ENCODE measurements at regions not wholly inside any gene's neighbourhood (a gene's known extent, or its start where the extent isn't known, plus 50 kb on each side); places are given as distances from the start of the nearest gene placed in this dataset.
A peak's percentile ranks its signal among the peaks of the same experiment; 100 is the strongest.
"Not testable (repeated sequence)": the region's sequence is repeated elsewhere in the genome, so short reads cannot be mapped to it uniquely, and the experiment has no call there.

DNA sequence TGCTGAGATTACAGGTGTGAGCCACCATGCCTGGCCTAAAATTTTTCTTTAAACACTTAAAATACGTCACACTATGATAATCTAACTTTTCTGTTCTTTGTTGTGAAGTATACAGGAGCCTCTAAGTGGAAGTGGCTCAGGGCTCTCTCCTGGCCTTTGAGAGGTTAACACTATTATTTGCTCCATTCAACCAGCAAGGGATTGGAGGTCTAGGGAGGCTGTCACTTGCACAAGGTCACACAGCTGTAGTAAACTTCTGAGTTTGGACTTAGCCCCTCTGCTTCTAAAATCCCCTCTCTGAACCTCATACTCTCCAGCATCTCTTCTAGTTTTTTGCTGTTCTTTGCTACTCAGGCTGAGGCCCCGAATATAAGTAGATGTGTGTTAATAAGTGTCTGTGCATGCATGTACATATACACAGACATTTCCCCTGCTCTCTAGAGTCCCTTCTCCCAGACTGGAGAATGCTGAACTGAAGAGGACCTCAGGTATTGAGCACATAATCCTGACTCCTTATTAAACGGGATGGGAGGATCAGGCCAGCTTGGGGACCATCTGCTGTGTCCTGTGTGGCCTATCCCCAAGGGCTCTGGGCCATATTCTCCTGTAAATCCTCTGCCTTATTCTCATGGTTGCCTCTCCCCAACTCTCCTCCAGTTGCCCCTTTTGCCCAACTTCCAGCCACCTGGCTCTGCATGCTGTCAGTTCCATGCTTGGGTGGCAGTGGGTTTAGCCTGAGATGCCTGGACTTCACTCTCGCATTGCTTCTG lies 87.0 kb upstream of the SPRY4 start:
- no peak for DNase-seq (ENCODE audit: extremely low spot score)
- H3K27ac ChIP-seq (ENCODE audit: low read depth), result no peak overlapping the region
- H3K4me3 ChIP-seq (ENCODE audit: low read depth, low read length), result no peak overlapping the region
- no peaks in the 10 kb centered on the region for H3K36me3 ChIP-seq (ENCODE audit: insufficient read depth)
- H3K4me1 ChIP-seq (ENCODE audit: insufficient read depth), result no peaks in the 10 kb centered on the region
- WGBS, result 94% methylated on average over 4 of the region's 4 CpGs

DNA sequence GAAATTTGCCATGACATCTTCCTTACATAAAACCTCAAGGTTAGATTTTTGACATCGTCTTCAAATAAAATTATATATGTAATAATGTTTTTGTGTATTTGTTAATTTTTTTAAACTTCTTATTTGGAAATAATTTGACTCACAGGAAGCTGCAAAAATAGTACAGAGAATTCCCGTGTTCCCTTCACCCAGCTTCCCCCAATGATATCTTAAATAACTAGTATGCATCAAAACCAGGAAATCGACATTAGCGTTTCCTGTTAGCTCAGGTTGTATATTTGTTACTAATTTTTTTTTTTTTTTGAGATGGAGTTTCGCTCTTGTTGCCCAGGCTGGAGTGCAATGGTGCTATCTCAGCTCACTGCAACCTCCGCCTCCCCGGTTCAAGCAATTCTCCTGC lies 86.3 kb upstream of the SPRY4 start:
- Histone ChIP-seq H3K4me1 (ENCODE audit: insufficient read depth) (no peaks in the 10 kb centered on the region), H3K4me3 (ENCODE audit: low read depth, low read length) (no peak overlapping the region), H3K36me3 (ENCODE audit: insufficient read depth) (no peaks in the 10 kb centered on the region), H3K27ac (ENCODE audit: low read depth) (no peak overlapping the region)
- WGBS, result 95% methylated on average over 7 of the region's 7 CpGs
- no peak for DNase-seq (ENCODE audit: extremely low spot score)

DNA sequence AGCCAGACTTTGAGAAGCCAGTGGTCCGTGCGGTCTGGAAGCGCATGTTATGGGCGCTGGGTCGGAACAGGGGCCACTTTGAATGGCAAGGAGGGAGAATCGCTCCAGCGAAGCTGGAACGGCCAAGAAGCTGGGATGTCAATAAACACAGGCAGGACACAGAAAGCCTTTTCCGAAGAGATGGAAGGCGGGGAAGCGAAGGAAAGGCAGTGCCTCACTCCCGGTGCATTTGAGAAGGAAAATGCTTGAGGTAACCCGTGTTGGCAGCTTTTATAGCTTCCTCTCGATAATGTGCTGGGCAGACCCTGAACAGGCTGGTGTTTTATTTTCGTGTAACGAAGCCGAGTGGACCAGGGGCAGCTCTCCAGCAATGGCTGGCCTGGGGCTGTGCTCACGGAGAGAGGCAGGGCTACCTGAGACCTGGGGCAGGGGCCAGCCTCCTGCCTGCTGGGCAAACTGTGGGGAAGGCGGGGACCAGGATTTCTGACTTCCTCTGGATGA lies 84.2 kb upstream of the SPRY4 start:
- Histone ChIP-seq H3K4me1 (ENCODE audit: insufficient read depth) (no peaks in the 10 kb centered on the region), H3K4me3 (ENCODE audit: low read depth, low read length) (no peak overlapping the region), H3K27ac (ENCODE audit: low read depth) (no peak overlapping the region), H3K36me3 (ENCODE audit: insufficient read depth) (no peaks in the 10 kb centered on the region)
- WGBS, result 63% methylated on average over 19 of the region's 19 CpGs
- no peak for DNase-seq (ENCODE audit: extremely low spot score)

DNA sequence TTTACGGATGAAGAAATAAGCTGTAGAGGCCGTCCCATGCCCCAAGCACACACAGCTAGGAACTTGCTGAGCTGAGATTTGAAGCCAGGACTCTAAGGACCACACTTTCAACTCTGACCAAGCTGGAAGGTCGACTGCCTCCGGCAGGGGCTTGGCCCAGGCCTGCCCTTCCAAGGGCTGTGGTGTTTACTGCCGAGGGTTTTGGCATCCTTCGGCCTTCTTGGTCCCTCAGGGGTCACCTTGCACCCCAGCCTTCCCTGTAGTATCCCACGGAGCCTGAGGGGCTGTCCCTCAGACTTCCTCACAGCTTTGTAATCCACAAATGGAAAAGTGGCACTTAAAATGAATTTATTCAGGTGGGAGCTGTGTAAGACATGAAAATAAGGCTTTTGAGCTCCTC lies 83.7 kb upstream of the SPRY4 start:
- WGBS, result 80% methylated on average over 7 of the region's 7 CpGs
- no peak for DNase-seq (ENCODE audit: extremely low spot score)
- Histone ChIP-seq H3K36me3 (ENCODE audit: insufficient read depth) (no peaks in the 10 kb centered on the region), H3K27ac (ENCODE audit: low read depth) (no peak overlapping the region), H3K4me1 (ENCODE audit: insufficient read depth) (no peaks in the 10 kb centered on the region), H3K4me3 (ENCODE audit: low read depth, low read length) (no peak overlapping the region)

DNA sequence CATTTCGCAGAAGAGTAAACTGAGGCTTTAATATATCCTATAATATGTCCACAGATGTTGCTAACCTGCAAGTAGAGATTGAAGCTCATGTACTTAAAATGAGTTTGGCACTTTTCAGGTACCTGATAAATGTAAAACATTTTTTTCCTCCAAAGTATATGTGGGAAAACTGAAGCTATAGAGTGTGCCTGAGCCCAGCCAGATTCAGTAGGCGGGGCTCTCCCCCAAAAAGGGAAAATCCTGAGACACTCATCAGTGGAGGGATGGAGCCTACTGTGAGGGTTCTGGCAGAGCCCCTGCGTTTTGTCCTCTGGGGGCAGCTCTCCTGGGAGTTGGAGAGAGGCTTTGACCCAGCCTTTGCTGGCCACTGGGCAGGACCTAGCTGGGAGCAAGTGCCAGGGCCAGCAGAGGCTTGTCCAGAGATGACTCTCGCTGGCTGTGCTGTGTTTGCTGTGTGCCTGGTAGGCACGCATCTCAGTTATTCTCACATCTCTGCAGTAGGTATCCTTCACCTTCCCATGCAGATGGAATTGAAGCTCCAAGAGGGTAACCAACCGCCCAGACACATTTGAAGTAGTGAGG lies 81.1 kb upstream of the SPRY4 start:
- Histone ChIP-seq H3K36me3 (ENCODE audit: insufficient read depth) (no peaks in the 10 kb centered on the region), H3K4me1 (ENCODE audit: insufficient read depth) (no peaks in the 10 kb centered on the region), H3K27ac (ENCODE audit: low read depth) (no peak overlapping the region), H3K4me3 (ENCODE audit: low read depth, low read length) (no peak overlapping the region)
- WGBS, result 80% methylated on average over 6 of the region's 6 CpGs
- DNase-seq (ENCODE audit: extremely low spot score), result no peak

DNA sequence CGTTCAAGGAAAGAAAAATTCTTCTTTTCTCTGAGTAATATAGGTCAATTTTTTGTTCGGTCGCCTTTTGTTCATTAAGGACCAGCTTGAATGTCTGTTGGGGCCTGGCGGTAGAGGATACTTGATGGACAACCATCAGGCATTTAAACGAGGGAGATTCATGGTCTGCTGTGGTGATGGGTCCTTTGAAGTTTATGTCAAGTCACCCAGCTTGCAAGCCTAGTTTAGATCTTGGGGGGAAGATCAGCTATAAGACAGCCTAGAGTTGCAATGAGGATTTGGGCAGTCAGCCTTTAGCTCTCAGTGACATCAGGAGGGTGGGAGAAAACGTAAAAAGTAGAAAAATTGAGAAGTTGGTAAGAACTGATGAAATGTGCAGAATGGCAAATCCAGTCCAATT lies 80.2 kb upstream of the SPRY4 start:
- DNase-seq (ENCODE audit: extremely low spot score), result no peak
- 63% methylated on average over 6 of the region's 6 CpGs for WGBS
- no peak overlapping the region for H3K4me3 ChIP-seq (ENCODE audit: low read depth, low read length)
- H3K4me1 ChIP-seq (ENCODE audit: insufficient read depth), result no peaks in the 10 kb centered on the region
- H3K27ac ChIP-seq (ENCODE audit: low read depth), result no peak overlapping the region
- H3K36me3 ChIP-seq (ENCODE audit: insufficient read depth), result no peaks in the 10 kb centered on the region

DNA sequence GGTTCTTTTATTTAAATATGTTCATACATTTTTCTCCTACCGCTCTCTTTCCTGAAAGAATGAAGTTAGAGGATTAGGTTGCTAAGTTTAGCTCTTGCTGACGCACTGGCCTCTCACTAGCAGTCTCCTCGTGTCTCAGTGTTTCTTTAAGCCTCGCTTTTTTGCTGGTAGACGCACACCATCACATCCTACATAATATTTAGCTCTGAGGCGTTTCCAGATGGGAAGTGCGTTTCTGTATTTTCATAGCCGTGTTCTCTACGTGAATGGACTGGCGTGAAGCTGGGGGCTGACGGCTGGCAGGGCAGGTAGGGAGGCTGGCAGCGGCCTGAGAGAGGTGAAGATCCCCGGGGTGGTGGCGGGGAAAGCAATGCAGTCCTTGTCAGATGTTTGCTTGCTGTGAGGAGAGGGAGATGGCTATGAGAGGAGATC lies 79.2 kb upstream of the SPRY4 start:
- DNase-seq (ENCODE audit: extremely low spot score), result no peak
- Histone ChIP-seq H3K27ac (ENCODE audit: low read depth) (peak overlapping the region; percentile 54), H3K4me1 (ENCODE audit: insufficient read depth) (no peaks in the 10 kb centered on the region), H3K4me3 (ENCODE audit: low read depth, low read length) (no peak overlapping the region), H3K36me3 (ENCODE audit: insufficient read depth) (no peaks in the 10 kb centered on the region)
- 33% methylated on average over 14 of the region's 14 CpGs for WGBS

DNA sequence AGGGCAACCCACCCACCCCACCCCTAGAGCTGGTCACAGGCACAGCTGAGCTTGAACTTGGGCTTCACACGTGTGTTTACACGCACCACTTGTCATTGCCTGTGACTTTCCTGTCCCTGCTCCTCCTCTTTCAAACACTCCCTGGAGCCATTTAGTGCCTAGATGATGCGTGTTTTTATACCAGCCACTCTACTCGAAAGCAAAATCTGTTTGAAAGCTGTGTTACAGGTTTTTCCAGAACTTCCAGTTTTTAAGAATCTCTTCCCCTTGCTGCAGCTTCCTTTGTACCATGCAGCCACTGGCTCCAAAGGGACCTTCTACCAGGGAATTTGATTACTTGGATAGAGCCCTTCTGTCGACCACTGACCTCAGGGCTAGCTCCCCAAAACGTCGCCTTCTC lies 78.8 kb upstream of the SPRY4 start:
- Histone ChIP-seq H3K36me3 (ENCODE audit: insufficient read depth) (no peaks in the 10 kb centered on the region), H3K4me1 (ENCODE audit: insufficient read depth) (no peaks in the 10 kb centered on the region), H3K4me3 (ENCODE audit: low read depth, low read length) (no peak overlapping the region), H3K27ac (ENCODE audit: low read depth) (no peak overlapping the region)
- WGBS, result 56% methylated on average over 7 of the region's 7 CpGs
- peak; percentile 83 for DNase-seq (ENCODE audit: extremely low spot score)

DNA sequence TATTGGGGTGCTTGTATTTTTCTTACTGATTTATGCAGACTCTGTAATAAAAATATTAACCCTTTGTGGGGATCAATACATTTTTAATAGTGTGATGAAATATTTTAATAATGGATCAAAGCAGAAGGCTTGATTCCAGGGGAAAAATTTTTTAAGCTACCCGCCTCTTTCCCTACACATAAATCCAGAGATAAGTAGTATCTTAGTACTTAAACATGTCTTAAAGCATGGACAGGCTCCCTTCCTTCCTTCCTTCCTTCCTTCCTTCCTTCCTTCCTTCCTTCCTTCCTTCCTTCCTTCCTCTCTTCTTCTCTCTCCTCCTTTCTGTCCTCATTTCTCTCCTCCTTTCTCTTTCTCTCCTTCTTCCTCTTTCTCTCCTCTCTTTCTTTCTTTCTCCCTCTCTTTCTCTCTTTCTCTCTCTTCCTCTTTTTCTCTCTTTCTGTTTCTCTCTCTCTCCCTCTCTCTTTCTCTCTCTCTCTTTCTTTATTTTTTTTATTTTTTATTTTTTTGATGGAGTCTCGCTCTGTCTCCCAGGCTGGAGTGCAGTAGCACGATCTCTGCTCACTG lies 78.0 kb upstream of the SPRY4 start:
- 96% methylated on average over 3 of the region's 3 CpGs for WGBS
- no peak for DNase-seq (ENCODE audit: extremely low spot score)
- no peaks in the 10 kb centered on the region for H3K4me1 ChIP-seq (ENCODE audit: insufficient read depth)
- no peaks in the 10 kb centered on the region for H3K36me3 ChIP-seq (ENCODE audit: insufficient read depth)
- no peak overlapping the region for H3K4me3 ChIP-seq (ENCODE audit: low read depth, low read length)
- no peak overlapping the region for H3K27ac ChIP-seq (ENCODE audit: low read depth)

DNA sequence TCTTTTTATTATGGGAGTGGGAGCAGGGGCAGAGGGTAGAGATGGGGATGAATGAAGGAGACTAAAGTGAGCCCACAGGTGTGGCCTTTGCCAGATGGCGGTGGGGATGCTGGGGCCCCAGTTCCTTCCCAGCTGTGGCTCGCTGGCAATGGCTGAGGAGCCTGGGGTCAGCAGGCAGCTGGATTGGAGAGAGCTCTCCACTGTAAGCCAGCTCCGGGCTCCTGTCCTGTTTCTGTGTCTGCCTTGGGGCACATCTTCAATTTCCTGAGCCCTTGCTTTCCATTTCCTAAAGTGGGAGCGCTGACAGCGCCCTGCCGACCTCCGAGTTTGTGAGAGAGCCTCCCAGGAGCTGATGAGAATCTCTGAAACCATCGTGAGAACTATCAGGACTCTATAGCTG lies 75.6 kb upstream of the SPRY4 start:
- Histone ChIP-seq H3K36me3 (ENCODE audit: insufficient read depth) (no peaks in the 10 kb centered on the region), H3K4me3 (ENCODE audit: low read depth, low read length) (no peak overlapping the region), H3K4me1 (ENCODE audit: insufficient read depth) (no peaks in the 10 kb centered on the region), H3K27ac (ENCODE audit: low read depth) (no peak overlapping the region)
- WGBS, result 83% methylated on average over 8 of the region's 8 CpGs
- DNase-seq (ENCODE audit: extremely low spot score), result no peak

DNA sequence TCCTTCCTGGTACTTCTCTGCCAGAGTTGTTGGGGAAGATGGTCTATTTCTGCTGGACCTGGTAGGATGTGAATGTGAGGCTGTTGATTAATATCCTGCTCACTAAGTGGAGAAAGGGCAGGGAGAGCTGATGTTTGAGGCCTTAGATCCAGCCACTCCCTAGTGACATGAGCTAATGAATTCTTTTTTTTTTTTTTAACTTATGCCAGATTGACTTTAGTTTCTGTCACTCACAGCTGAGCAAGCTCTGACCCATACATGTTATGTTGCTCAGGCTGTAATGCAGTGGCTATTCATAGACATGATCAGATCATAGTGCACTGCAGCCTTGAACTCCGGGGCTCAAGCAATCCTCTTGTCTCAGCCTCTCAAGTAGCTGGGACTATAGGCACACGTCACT lies 75.1 kb upstream of the SPRY4 start:
- H3K27ac ChIP-seq (ENCODE audit: low read depth), result no peak overlapping the region
- H3K36me3 ChIP-seq (ENCODE audit: insufficient read depth), result no peaks in the 10 kb centered on the region
- H3K4me3 ChIP-seq (ENCODE audit: low read depth, low read length), result no peak overlapping the region
- no peak for DNase-seq (ENCODE audit: extremely low spot score)
- WGBS, result 79% methylated on average over 2 of the region's 2 CpGs
- no peaks in the 10 kb centered on the region for H3K4me1 ChIP-seq (ENCODE audit: insufficient read depth)

DNA sequence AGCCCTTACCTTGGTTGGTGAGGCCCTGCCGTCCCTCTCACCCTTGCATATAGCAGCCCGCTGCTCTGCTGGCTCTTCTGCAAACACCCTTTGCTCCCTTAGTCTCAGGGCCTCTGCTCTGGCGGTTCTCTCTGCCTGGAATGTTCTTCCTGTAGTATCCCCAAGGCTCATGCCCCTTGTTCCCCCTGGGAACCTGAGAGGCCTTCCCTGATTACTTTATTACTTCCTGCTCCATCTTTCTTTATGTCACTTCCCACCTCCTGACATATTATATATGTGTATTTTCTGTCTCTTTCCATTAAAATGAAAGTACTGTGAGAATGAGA lies 73.9 kb upstream of the SPRY4 start:
- H3K27ac ChIP-seq (ENCODE audit: low read depth), result no peak overlapping the region
- DNase-seq (ENCODE audit: extremely low spot score), result no peak
- H3K36me3 ChIP-seq (ENCODE audit: insufficient read depth), result no peaks in the 10 kb centered on the region
- H3K4me3 ChIP-seq (ENCODE audit: low read depth, low read length), result no peak overlapping the region
- 94% methylated on average over 3 of the region's 3 CpGs for WGBS
- H3K4me1 ChIP-seq (ENCODE audit: insufficient read depth), result no peaks in the 10 kb centered on the region

DNA sequence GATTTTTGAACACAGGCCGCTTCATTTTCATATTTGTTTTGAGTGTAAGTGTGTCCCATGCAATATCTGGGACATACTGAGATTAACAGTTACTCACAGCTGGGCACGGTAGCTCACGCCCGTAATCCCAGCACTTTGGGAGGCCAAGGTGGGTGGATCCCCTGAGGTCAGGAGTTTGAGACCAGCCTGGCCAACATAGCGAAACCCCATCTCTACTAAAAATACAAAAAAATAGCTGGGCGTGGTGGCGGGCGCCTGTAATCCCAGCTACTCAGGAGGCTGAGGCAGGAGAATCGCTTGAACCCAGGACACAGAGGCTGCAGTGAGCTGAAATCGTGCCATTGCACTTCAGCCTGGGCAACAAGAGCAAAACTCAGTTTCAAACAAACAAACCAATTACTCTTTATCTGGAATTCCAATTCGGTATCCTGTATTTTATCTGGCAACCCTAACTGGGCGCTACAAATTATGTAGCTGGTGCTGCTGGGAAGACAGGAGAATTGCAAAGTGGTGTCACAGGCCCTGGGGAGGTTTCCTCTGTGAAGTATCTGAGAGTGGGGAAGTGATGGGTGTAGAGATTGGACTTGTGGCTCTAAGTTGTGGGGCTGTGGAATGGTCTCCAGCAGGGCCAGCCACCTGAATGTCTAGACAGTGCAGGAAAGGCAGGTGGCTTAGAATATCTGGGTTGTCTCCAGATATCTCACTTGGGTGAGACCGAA lies 73.3 kb upstream of the SPRY4 start:
- H3K4me3 ChIP-seq (ENCODE audit: low read depth, low read length); DNase-seq (ENCODE audit: extremely low spot score); H3K4me1 ChIP-seq (ENCODE audit: insufficient read depth); H3K27ac ChIP-seq (ENCODE audit: low read depth); H3K36me3 ChIP-seq (ENCODE audit: insufficient read depth): not testable (repeated sequence)
- 94% methylated on average over 13 of the region's 13 CpGs for WGBS

DNA sequence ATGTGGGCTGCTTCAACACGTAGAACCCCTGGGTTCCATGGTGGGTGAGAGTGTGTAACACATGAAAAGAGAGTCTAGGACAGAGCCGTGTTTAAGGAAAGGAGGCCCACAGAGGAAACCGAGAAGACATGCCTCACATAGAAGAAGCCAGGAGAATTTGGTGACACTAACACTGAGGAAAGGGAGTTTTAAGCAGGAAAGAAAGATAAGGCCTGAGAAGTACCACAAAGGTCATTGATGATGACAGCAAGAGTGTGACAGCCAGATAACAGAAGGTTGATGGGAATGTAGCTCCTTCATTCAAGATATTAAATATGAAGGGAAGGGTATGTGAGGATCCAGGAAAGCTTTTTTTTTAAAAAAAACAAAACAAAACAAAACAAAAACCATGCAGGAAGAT lies 72.4 kb upstream of the SPRY4 start:
- Histone ChIP-seq H3K27ac (ENCODE audit: low read depth) (no peak overlapping the region), H3K36me3 (ENCODE audit: insufficient read depth) (no peaks in the 10 kb centered on the region), H3K4me1 (ENCODE audit: insufficient read depth) (no peaks in the 10 kb centered on the region), H3K4me3 (ENCODE audit: low read depth, low read length) (no peak overlapping the region)
- no peak for DNase-seq (ENCODE audit: extremely low spot score)
- WGBS, result 93% methylated on average over 3 of the region's 3 CpGs
